HepG2 (cell line): ENCODE measurements at regions not wholly inside any gene's neighbourhood (a gene's known extent, or its start where the extent isn't known, plus 50 kb on each side); places are given as distances from the start of the nearest gene placed in this dataset.
A peak's percentile ranks its signal among the peaks of the same experiment; 100 is the strongest.

Experiments used
- ARNT ChIP-seq: fragments of 450-650 bp; IDR thresholded peaks from 2 replicates; pipeline ENCODE4 v1.6.1; 2017
- ATF5 ChIP-seq: sonication (generic); formaldehyde crosslinking; IDR thresholded peaks from 2 replicates; pipeline ENCODE4 v1.4.0; 2020; ENCODE audit warnings: mild to moderate bottlenecking, low read depth, missing genetic modification reagents
- DPF2 ChIP-seq: sonication (generic); formaldehyde crosslinking; IDR thresholded peaks from 2 replicates; pipeline ENCODE4 v1.4.0; 2020; ENCODE audit warnings: mild to moderate bottlenecking, low read depth, missing genetic modification reagents, borderline replicate concordance
- EEA1 ChIP-seq: sonication (generic); formaldehyde crosslinking; IDR thresholded peaks from 2 replicates; pipeline ENCODE4 v1.5.1; 2020; ENCODE audit warnings: mild to moderate bottlenecking, missing genetic modification reagents, borderline replicate concordance
- GRHL1 ChIP-seq: sonication (generic); formaldehyde crosslinking; conservative IDR thresholded peaks from 2 replicates; pipeline ENCODE4 v1.8.0; 2022; ENCODE audit warnings: missing genetic modification reagents
- HMG20A ChIP-seq: IDR thresholded peaks from 2 replicates; pipeline ENCODE4 v1.6.1; 2016; ENCODE audit warnings: borderline replicate concordance
- HOMEZ ChIP-seq: IDR thresholded peaks from 2 replicates; pipeline ENCODE4 v1.6.1; 2016; ENCODE audit warnings: low read depth
- HOXA7 ChIP-seq: sonication (generic); formaldehyde crosslinking; IDR thresholded peaks from 2 replicates; pipeline ENCODE4 v1.8.1; 2022; ENCODE audit warnings: mild to moderate bottlenecking, missing genetic modification reagents, moderate library complexity
- MTERF4 ChIP-seq: sonication (generic); formaldehyde crosslinking; IDR thresholded peaks from 2 replicates; pipeline ENCODE4 v1.8.0; 2023; ENCODE audit warnings: mild to moderate bottlenecking, missing genetic modification reagents
- MTF1 ChIP-seq: sonication (generic); formaldehyde crosslinking; IDR thresholded peaks from 2 replicates; pipeline ENCODE4 v1.5.0; 2020; ENCODE audit warnings: missing genetic modification reagents
- PLSCR1 ChIP-seq: sonication (generic); formaldehyde crosslinking; IDR thresholded peaks from 2 replicates; pipeline ENCODE4 v1.5.0; 2020; ENCODE audit warnings: missing genetic modification reagents, mild to moderate bottlenecking, borderline replicate concordance
- SKI ChIP-seq: fragments of 450-650 bp; IDR thresholded peaks from one replicate; pipeline ENCODE4 v1.6.1; 2018; ENCODE audit warnings: mild to moderate bottlenecking; ENCODE audit not compliant: partially characterized antibody
- SNAPC5 ChIP-seq: sonication (generic); formaldehyde crosslinking; IDR thresholded peaks from 2 replicates; pipeline ENCODE4 v1.8.1; 2023; ENCODE audit warnings: mild to moderate bottlenecking, missing genetic modification reagents, borderline replicate concordance
- ZBTB26 ChIP-seq: IDR thresholded peaks from 2 replicates; pipeline ENCODE4 v1.6.1; 2016; ENCODE audit warnings: missing compliant biosample characterization, missing genetic modification reagents, borderline replicate concordance
- ZNF3 ChIP-seq: IDR thresholded peaks from 2 replicates; pipeline ENCODE4 v1.7.0; 2017; ENCODE audit warnings: inconsistent platforms
- ZNF589 ChIP-seq: sonication (generic); formaldehyde crosslinking; conservative IDR thresholded peaks from 2 replicates; pipeline ENCODE4 v1.8.0; 2022; ENCODE audit warnings: mild to moderate bottlenecking, moderate library complexity, missing genetic modification reagents
- TF ChIP-seq, protein P1 (sequence below): sonication (generic); formaldehyde crosslinking; conservative IDR thresholded peaks from 2 replicates; pipeline ENCODE4 v1.4.0; 2020; ENCODE audit warnings: mild to moderate bottlenecking, missing genetic modification reagents, moderate library complexity

GRCh38 chr3:72447059-72447946 lies 400.9 kb downstream of the SHQ1 start (continued):
- TF ChIP-seq EEA1 (CRISPR knock-in tag), result no peak
- no peak for TF ChIP-seq SNAPC5 (CRISPR knock-in tag)
- no peak for TF ChIP-seq ZBTB26 (CRISPR knock-in tag)
- TF ChIP-seq ATF5 (CRISPR knock-in tag), result 0 out of 2 replicates have a peak, but pooled peaks have one; percentile 42
- TF ChIP-seq MTF1 (CRISPR knock-in tag), result 0 out of 2 replicates have a peak, but pooled peaks have one; percentile 32
- TF ChIP-seq, protein P1, sequence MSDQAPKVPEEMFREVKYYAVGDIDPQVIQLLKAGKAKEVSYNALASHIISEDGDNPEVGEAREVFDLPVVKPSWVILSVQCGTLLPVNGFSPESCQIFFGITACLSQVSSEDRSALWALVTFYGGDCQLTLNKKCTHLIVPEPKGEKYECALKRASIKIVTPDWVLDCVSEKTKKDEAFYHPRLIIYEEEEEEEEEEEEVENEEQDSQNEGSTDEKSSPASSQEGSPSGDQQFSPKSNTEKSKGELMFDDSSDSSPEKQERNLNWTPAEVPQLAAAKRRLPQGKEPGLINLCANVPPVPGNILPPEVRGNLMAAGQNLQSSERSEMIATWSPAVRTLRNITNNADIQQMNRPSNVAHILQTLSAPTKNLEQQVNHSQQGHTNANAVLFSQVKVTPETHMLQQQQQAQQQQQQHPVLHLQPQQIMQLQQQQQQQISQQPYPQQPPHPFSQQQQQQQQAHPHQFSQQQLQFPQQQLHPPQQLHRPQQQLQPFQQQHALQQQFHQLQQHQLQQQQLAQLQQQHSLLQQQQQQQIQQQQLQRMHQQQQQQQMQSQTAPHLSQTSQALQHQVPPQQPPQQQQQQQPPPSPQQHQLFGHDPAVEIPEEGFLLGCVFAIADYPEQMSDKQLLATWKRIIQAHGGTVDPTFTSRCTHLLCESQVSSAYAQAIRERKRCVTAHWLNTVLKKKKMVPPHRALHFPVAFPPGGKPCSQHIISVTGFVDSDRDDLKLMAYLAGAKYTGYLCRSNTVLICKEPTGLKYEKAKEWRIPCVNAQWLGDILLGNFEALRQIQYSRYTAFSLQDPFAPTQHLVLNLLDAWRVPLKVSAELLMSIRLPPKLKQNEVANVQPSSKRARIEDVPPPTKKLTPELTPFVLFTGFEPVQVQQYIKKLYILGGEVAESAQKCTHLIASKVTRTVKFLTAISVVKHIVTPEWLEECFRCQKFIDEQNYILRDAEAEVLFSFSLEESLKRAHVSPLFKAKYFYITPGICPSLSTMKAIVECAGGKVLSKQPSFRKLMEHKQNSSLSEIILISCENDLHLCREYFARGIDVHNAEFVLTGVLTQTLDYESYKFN, result no peak
- no peak for TF ChIP-seq ZNF3
- TF ChIP-seq GRHL1, result no peak
- no peak for TF ChIP-seq MTERF4 (CRISPR knock-in tag)
- TF ChIP-seq HOXA7 (CRISPR knock-in tag), result no peak
- TF ChIP-seq DPF2 (CRISPR knock-in tag), result no peak
- TF ChIP-seq HOMEZ (CRISPR knock-in tag), result no peak
- TF ChIP-seq HMG20A (CRISPR knock-in tag), result no peak
- TF ChIP-seq ZNF589 (CRISPR knock-in tag), result peak; percentile 21; the same call in 1 of the 2 replicates
- TF ChIP-seq ARNT, result no peak
- no peak for TF ChIP-seq PLSCR1
- TF ChIP-seq SKI, result peak; percentile 31
